ENCODE measurements at regions not wholly inside any gene's neighbourhood (a gene's known extent, or its start where the extent isn't known, plus 50 kb on each side); places are given as distances from the start of the nearest gene placed in this dataset.
"Not testable (repeated sequence)": the region's sequence is repeated elsewhere in the genome, so short reads cannot be mapped to it uniquely, and the experiment has no call there.

DNA sequence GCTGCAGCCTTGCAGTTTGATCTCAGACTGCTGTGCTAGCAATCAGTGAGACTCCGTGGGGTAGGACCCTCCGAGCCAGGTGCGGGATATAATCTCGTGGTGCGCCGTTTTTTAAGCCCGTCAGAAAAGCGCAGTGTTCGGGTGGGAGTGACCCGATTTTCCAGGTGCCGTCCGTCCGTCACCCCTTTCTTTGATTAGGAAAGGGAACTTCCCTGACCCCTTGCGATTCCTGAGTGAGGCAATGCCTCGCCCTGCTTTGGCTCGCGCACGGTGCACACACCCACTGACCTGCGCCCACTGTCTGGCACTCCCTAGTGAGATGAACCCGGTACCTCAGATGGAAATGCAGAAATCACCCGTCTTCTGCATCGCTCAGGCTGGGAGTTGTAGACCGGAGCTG is 203.2 kb downstream of the SNCAIP start:
- not testable (repeated sequence) for DNase-seq

DNA sequence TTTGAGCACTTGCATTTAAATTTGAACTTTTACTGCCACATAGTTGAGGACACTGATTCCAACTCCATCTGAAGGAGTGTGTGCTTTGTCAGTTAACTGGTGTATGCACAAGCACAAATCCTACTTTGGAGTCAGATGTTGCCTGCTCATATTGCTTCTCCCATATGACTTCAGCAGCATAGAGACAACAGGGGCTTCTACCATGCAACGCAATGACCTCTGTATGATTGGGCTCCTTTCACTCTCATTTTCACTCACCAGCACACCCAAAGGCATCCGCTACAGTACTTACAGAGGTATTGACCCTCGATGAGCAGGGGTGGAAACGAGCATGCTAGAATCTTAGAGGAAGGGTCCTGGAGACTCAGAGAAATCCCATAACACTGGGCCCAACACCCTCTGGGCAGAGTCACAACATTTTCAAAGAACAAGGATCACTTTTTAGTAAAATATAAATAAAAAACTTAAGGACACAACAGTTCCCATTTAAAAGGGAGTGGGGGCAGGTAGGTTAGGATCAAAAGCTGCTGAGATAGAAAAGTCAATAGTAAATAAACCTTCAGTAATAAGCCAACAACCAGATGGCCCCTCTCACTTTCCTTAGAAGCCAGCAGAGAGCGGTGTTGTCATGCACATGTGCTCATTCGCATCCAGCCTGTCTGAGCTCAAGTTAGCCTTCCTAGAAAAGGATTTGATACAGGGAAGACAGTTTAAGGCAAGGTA is 203.8 kb downstream of the SNCAIP start:
- peak; percentile 25 to 76 for DNase-seq

GRCh38 chr5:122516432-122516743 is 204.4 kb downstream of the SNCAIP start:
- DNase-seq = no peak

GRCh38 chr5:122517091-122517490 is 205.1 kb downstream of the SNCAIP start:
- no peak for DNase-seq

DNA sequence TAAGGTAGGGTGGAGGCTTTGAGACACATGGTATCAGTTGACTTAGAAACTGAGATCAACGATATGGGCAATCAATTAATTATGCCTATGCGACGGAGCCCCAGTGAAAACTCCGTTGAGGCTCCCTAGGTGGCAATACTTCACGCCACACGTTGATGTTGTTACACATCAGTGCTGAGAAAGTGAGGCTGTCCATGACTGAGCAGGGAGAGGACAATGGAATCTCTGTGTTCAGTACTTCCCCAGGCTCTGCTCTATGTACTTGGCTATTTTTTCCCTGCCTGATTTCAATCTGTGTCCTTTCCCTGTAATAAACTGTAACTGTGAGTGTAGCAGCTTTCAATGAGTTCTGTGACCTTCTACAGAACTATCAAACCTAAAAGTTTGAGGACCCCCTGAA is 211.7 kb downstream of the SNCAIP start:
- no peak for DNase-seq

DNA sequence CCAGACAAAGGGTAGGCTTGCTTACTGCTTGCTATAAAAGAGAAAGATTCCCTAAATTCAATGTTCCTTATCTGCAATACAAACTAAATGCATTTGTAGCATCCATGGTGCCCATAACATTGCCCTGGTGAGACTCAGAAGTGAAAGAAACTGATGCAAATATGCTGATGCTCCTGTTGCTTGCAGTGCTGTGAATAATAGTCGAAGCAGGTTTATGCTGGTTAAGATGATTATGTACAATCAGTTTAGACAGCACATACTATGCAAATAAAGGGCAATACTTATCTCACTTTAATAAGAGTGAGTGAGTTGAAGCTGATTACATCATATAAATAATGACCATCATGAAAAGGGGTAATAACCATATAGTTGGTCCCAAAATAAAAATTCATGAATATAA is 215.5 kb downstream of the SNCAIP start:
- DNase-seq = no peak

DNA sequence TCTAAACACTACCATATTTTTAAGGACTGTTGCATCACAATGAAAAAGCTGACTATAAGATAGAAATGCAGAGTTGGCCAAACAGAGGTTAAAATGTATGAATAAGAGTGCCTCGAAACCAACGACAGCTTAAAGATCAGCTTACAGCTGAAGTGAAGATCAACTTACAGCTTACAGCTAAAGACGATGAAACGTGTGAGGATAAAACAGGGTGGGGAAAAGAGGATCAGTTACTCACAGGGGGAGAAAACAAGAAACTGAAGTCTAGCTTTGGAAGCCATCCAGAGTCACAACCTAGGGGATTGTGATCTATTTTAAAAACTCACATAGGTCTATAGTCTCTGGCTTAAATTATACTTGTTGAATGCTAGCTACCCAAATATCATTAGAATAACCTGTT is 220.0 kb downstream of the SNCAIP start:
- DNase-seq = peak; percentile 42 to 83

DNA sequence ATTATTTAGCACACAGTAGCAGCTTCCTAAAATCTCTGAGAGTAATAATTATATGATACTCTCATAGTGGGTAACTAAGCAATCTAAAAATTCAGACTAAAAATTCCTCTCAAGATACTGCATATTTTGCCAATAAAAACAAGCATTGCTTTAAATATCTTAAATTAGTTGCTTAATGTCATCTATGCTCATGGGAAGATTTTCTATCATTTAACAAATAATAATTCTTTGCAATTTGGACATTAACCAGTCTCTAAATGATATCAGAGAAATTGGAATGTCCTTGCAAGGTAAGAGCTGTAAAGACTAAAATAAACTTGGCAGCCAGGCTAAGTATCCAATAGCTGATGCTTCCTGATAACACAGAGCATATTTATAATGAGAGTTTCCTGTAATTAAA is 221.8 kb downstream of the SNCAIP start:
- no peak for DNase-seq

DNA sequence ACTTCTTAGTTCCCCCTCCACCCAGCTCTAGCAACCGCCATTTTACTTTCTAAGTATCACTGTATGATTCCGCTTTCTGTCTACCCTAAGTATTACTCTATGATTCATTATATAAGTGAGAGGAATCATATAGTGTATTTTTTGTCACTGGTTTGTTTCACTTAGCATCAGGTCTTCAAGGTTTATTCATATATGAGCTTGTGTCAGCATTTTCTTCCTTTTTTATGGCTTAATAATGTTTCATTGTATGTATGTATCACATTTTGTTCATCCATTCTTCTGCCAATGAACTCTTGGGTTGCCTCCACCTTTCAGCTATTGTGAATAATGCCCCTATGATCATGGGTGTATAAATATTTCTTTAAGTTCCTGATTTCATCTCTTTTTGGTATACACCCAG is 222.8 kb downstream of the SNCAIP start:
- no peak for DNase-seq

GRCh38 chr5:122541388-122541787 is 229.4 kb downstream of the SNCAIP start:
- no peak for DNase-seq

DNA sequence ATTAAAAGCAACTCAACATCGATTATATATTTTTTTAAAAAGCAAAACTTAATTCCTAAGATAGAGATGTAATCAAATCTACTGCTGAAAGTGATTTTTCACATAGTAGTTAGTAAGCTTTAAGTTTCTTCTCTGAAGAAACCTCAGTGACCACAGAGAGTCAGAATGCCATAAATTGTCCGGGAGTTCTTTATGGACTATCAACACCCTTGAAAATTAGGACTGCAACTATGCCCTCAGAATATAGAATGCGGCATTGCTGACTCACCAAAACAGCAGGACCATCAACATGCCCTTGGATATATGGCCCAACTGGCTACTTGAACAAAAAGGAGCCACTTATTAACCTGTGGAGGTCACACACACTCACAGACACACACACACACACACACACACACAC is 228.9 kb upstream of the SNX2 start:
- no peak for DNase-seq

DNA sequence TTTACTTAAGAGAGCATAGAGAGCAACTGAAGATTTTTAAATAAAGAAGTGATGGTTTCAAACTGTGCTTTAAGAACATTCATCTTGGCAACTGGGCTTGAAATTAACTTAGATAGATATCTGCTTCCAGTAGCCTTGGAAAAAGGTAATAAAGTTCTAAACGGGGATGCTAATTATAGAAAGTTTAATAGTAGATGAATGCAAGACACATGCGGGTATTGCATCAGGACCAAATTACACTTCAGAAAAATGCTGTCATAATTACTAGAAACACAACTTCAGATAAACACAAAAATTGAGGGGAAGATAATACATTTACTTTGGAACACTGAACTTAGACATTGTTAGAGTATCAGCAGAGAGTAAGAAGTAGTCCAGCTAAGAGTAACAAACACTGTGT is 227.7 kb upstream of the SNX2 start:
- DNase-seq = no peak

GRCh38 chr5:122547669-122548068 is 227.2 kb upstream of the SNX2 start:
- DNase-seq = no peak

- no peak for DNase-seq
These were observed 215.2 kb upstream of the SNX2 start for GRCh38 chr5:122559676-122560075.

DNA sequence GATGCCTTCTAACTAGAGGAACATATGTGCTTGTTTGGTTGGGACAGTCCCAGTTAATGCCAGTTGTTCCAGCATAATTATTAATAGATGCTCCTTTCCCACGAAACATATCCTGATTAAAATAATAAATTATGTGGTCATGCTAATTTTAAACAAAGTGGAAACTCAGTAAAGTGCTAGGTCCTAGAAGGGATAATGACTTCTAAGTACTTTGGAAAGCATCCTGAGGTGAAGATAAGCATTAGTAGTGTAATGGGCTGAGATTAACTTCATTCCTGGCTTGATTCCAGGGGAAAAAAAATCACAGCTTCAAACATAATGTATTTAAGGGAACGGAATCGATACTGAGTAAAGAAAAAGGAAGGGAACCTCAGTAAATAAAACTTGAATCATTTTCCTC is 213.7 kb upstream of the SNX2 start:
- peak; percentile 50 to 78 for DNase-seq

DNA sequence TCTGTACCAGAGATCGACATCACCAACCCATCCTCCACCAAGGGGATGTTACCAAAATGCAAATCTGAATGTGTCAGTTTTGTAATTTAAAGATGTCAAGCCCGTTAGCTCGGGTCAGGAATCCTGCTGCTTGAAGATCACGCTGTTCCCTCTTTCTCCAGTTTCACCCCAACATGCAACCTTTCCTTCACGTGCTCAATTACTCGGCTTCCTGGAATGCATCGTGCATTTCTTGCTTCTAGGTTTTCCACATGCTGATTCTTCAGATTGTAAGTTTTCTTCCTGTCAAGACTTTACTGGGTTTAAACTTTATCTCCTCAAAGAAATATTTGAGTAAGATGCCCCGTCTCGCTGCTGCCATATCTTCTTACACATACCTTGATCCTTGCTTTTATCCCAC is 209.5 kb upstream of the SNX2 start:
- DNase-seq = no peak

GRCh38 chr5:122576256-122577016 is 198.4 kb upstream of the SNX2 start:
- DNase-seq = peak; percentile 5 to 49

- DNase-seq = no peak
These were observed 193.3 kb upstream of the SNX2 start for GRCh38 chr5:122581629-122582028.

- DNase-seq = peak in 1 of 2 experiments; percentile 87
These were observed 190.2 kb upstream of the SNX2 start for GRCh38 chr5:122584411-122585300.

DNA sequence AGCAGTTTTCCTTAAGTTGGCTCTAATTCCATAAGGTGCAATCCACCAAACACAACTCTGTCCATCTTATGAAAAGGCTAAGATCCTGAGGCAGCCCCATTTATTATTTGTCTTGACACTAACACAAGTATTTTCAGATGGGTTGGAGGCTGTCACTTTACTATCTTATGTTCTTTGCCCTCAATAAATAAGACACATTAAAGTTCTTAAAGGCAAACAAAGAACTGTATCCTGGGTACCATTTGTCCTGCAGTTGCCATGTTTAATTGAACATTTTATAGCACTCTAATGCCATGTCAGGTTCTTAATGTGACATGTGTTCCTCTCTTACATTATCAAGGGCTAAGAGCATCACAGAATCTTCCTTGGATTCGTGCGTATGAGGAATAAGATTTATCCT is 189.5 kb upstream of the SNX2 start:
- peak in 1 of 2 experiments; percentile 50 for DNase-seq

DNA sequence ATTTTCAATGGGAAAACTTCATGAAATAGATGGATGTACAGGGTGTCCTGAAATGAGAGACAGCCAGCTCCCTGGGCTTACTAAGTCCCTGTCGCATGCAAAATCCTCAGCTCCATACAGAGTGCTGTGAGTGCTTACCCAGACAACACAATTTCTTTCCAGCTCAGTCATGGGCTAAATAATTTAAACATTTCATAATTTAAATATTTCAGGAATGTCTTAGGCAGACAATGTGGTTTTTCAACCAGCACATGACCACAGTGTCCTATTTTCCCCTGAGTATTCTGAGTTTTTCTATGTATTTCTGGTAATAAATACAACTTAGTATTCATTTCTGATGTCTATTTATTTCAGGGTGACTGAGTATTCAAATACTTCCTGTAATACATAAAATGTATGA is 188.5 kb upstream of the SNX2 start:
- no peak for DNase-seq

DNA sequence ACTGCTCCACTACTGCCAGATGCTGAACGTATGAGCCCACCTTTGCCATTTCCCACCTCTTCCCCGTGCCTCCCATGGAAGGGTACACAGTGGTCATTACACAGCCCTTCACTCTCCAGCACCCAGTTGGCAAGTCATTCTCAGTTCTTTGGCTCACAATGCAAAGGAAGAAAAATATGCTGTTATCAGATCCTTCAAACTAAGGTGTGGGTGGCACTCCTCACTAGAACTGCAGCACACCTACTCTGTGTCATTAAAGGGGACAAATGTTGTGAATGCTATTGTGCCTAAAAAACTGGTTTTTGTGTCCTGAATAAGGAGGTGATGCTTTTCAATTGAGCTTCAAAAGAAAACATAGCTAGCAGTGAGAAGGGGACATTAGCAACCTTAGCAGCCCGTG is 183.1 kb upstream of the SNX2 start:
- no peak for DNase-seq

- DNase-seq = no peak
These were observed 175.9 kb upstream of the SNX2 start for GRCh38 chr5:122599000-122599399.

GRCh38 chr5:122600924-122601323 is 174.0 kb upstream of the SNX2 start:
- no peak for DNase-seq
